ENCODE measurements at regions not wholly inside any gene's neighbourhood (a gene's known extent, or its start where the extent isn't known, plus 50 kb on each side); places are given as distances from the start of the nearest gene placed in this dataset.

- TF ChIP-seq, protein P1, sequence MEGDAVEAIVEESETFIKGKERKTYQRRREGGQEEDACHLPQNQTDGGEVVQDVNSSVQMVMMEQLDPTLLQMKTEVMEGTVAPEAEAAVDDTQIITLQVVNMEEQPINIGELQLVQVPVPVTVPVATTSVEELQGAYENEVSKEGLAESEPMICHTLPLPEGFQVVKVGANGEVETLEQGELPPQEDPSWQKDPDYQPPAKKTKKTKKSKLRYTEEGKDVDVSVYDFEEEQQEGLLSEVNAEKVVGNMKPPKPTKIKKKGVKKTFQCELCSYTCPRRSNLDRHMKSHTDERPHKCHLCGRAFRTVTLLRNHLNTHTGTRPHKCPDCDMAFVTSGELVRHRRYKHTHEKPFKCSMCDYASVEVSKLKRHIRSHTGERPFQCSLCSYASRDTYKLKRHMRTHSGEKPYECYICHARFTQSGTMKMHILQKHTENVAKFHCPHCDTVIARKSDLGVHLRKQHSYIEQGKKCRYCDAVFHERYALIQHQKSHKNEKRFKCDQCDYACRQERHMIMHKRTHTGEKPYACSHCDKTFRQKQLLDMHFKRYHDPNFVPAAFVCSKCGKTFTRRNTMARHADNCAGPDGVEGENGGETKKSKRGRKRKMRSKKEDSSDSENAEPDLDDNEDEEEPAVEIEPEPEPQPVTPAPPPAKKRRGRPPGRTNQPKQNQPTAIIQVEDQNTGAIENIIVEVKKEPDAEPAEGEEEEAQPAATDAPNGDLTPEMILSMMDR (IDR thresholded peaks at IDR 0.05; ENCODE audit: control extremely low read depth in 1 of 3, insufficient read depth in 1 of 3, low read depth in 1 of 3, low read length in 3 of 3), result no peak
- TF ChIP-seq POLR2A (IDR thresholded peaks at IDR 0.05; ENCODE audit: control extremely low read depth in 1 of 2, low read depth in 2 of 2, low read length in 2 of 2), result no peak
- no peak for TF ChIP-seq SRF (IDR thresholded peaks at IDR 0.05; ENCODE audit: low read depth, low read length)
- no peak for TF ChIP-seq POLR2AphosphoS5 (IDR thresholded peaks at IDR 0.05; ENCODE audit: low read depth, low read length)
- no peak for TF ChIP-seq NRF1 (IDR thresholded peaks at IDR 0.05; ENCODE audit: low read depth, low read length)
- TF ChIP-seq BCL11A (IDR thresholded peaks at IDR 0.05; ENCODE audit: low read depth in 2 of 2, low read length in 2 of 2), result no peak
Measured at GRCh38 chr18:62460851-62461300, 61.9 kb upstream of the ZCCHC2 start.
